Mesenchymal stem cell (in vitro differentiated cells and primary cell): ENCODE measurements at regions not wholly inside any gene's neighbourhood (a gene's known extent, or its start where the extent isn't known, plus 50 kb on each side); places are given as distances from the start of the nearest gene placed in this dataset.

Source experiments
- DNase-seq: peaks from one replicate; pipeline ENCODE4 v3.0.0-alpha.2; 2013
- H2AFZ ChIP-seq: one replicate; pipeline ENCODE4 v1.6.1; 2013; ENCODE audit warnings: low read depth, mild to moderate bottlenecking, control low read depth, inconsistent platforms, low read length, moderate library complexity
- H2AK5ac ChIP-seq: 2 replicates; pipeline ENCODE4 v1.6.1; 2013; ENCODE audit warnings: low read length, moderate library complexity, mild to moderate bottlenecking, inconsistent platforms; ENCODE audit not compliant: severe bottlenecking
- H2BK120ac ChIP-seq: one replicate; pipeline ENCODE4 v1.6.1; 2013; ENCODE audit warnings: low read depth, mild to moderate bottlenecking, inconsistent platforms, low read length, moderate library complexity
- H2BK12ac ChIP-seq, 2 experiments: one replicate each; pipeline ENCODE4 v1.6.1; 2013; ENCODE audit warnings: inconsistent platforms in 2 of 2, low read length in 2 of 2, mild to moderate bottlenecking in 2 of 2, moderate library complexity in 2 of 2, control low read depth in 1 of 2
- H2BK15ac ChIP-seq: one replicate; pipeline ENCODE4 v1.6.1; 2013; ENCODE audit warnings: mild to moderate bottlenecking, low read depth, inconsistent platforms; ENCODE audit not compliant: poor library complexity, severe bottlenecking
- H2BK5ac ChIP-seq: 2 replicates; pipeline ENCODE4 v1.6.1; 2013; ENCODE audit warnings: low read depth, mild to moderate bottlenecking, low read length, control low read depth, inconsistent platforms; ENCODE audit not compliant: poor library complexity, severe bottlenecking
- H3K14ac ChIP-seq, 2 experiments: one replicate each; pipeline ENCODE4 v1.6.1; 2013; ENCODE audit warnings: inconsistent platforms in 2 of 2, low read length in 2 of 2, control low read depth in 1 of 2, mild to moderate bottlenecking in 1 of 2, moderate library complexity in 1 of 2
- H3K18ac ChIP-seq, 2 experiments: one replicate each; pipeline ENCODE4 v1.6.1; 2013; ENCODE audit warnings: inconsistent platforms in 2 of 2, low read length in 2 of 2, control low read depth in 1 of 2, low read depth in 1 of 2, mild to moderate bottlenecking in 1 of 2
- H3K23ac ChIP-seq, 2 experiments: one replicate each; pipeline ENCODE4 v1.6.1; 2013; ENCODE audit warnings: inconsistent platforms in 2 of 2, low read length in 2 of 2, mild to moderate bottlenecking in 2 of 2, moderate library complexity in 2 of 2, control low read depth in 1 of 2
- H3K27ac ChIP-seq: 2 replicates; pipeline ENCODE4 v1.5.1; 2013; ENCODE audit warnings: mild to moderate bottlenecking, moderate library complexity, low read length, control low read depth, inconsistent platforms; ENCODE audit not compliant: poor library complexity, severe bottlenecking
- H3K27me3 ChIP-seq, 2 experiments: 2 replicates each; pipeline versions ENCODE4 v1.6.1 to v1.7.0; 2013; ENCODE audit warnings: low read length in 2 of 2, mild to moderate bottlenecking in 2 of 2, moderate library complexity in 2 of 2, control low read depth in 1 of 2, inconsistent platforms in 1 of 2; ENCODE audit not compliant: control insufficient read depth in 1 of 2, insufficient read depth in 1 of 2
- H3K36me3 ChIP-seq, 2 experiments: 2 replicates each; pipeline versions ENCODE4 v1.6.1 to v1.7.0; 2013; ENCODE audit warnings: low read length in 2 of 2, control low read depth in 1 of 2, inconsistent platforms in 1 of 2, low read depth in 1 of 2, mild to moderate bottlenecking in 1 of 2; ENCODE audit not compliant: insufficient read depth in 2 of 2, control insufficient read depth in 1 of 2
- H3K4ac ChIP-seq, 2 experiments: one replicate each; pipeline ENCODE4 v1.6.1; 2013; ENCODE audit warnings: inconsistent platforms in 2 of 2, low read length in 2 of 2, mild to moderate bottlenecking in 2 of 2, moderate library complexity in 2 of 2, control low read depth in 1 of 2, low read depth in 1 of 2
- H3K4me1 ChIP-seq: 2 replicates; pipeline ENCODE4 v1.6.1; 2013; ENCODE audit warnings: low read depth, low read length, control low read depth; ENCODE audit not compliant: control insufficient read depth, insufficient read depth
- H3K4me2 ChIP-seq: 2 replicates; pipeline ENCODE4 v1.6.1; 2013; ENCODE audit warnings: low read length, mild to moderate bottlenecking, inconsistent platforms; ENCODE audit not compliant: poor library complexity, severe bottlenecking
- H3K4me3 ChIP-seq, 2 experiments: 2 replicates each; pipeline versions ENCODE4 v1.5.1 to v1.7.0; 2013; ENCODE audit warnings: low read length in 2 of 2, mild to moderate bottlenecking in 2 of 2, control low read depth in 1 of 2, low read depth in 1 of 2; ENCODE audit not compliant: insufficient read depth in 1 of 2
- H3K79me1 ChIP-seq: replicated peaks from 2 replicates; pipeline ENCODE4 v1.6.1; 2013; ENCODE audit warnings: mild to moderate bottlenecking, control low read depth, low read length, inconsistent platforms; ENCODE audit not compliant: poor library complexity, severe bottlenecking
- H3K9ac ChIP-seq: 2 replicates; pipeline ENCODE4 v1.7.0; 2013; ENCODE audit warnings: mild to moderate bottlenecking, low read length, moderate library complexity
- H3K9me3 ChIP-seq: 2 replicates; pipeline ENCODE4 v1.7.0; 2013; ENCODE audit warnings: mild to moderate bottlenecking, low read length; ENCODE audit not compliant: control insufficient read depth
- H4K8ac ChIP-seq: one replicate; pipeline ENCODE4 v1.6.1; 2013; ENCODE audit warnings: inconsistent platforms, mild to moderate bottlenecking, low read length, moderate library complexity
- H4K91ac ChIP-seq: one replicate; pipeline ENCODE4 v1.6.1; 2013; ENCODE audit warnings: mild to moderate bottlenecking, low read length, inconsistent platforms
- WGBS: methylation state at CpG from one replicate; pipeline ENCODE4 v1.1.7; 2013; ENCODE audit warnings: mixed read lengths; 5-methylcytosine and 5-hydroxymethylcytosine counted together

DNA sequence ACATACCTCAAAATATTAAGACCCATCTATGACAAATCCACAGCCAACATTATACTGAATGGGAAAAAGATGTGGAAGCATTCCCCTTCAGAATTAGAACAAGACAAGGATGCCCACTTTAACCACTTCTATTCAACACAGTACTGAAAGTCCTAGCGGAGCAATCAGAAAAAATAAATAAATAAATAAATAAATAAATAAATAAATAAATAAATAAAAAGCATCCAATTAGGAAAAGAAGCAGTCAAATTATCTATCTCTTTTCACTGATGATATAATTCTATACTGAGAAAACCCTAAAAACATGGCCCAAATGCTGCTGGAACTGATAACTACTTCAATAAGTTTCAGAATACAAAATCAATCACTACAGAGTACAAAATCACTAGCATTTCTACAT, 67.5 kb downstream of the PRR32 start:
- Histone ChIP-seq H2BK15ac (no peak overlapping the region), H4K8ac (no peak overlapping the region), H3K36me3 (no peaks in the 10 kb centered on the region), H3K27me3 (no peaks in the 10 kb centered on the region), H2AFZ (no peak overlapping the region), H3K18ac (no peak overlapping the region), H2AK5ac (no peak overlapping the region), H3K27ac (no peak overlapping the region), H3K23ac (no peak overlapping the region), H2BK12ac (no peak overlapping the region), H3K79me1 (no peaks in the 10 kb centered on the region), H2BK5ac (no peak overlapping the region), H3K4ac (no peak overlapping the region), H4K91ac (no peak overlapping the region), H3K9me3 (peaks cover 16% of the 10 kb centered on the region), H3K4me1 (no peaks in the 10 kb centered on the region), H3K9ac (no peak overlapping the region), H3K4me3 (no peak overlapping the region), H3K4me2 (no peak overlapping the region), H2BK120ac (no peak overlapping the region), H3K14ac (no peak overlapping the region)
- WGBS, result no CpG with 5 or more reads among the region's 1 CpG
- DNase-seq, result no peak

DNA sequence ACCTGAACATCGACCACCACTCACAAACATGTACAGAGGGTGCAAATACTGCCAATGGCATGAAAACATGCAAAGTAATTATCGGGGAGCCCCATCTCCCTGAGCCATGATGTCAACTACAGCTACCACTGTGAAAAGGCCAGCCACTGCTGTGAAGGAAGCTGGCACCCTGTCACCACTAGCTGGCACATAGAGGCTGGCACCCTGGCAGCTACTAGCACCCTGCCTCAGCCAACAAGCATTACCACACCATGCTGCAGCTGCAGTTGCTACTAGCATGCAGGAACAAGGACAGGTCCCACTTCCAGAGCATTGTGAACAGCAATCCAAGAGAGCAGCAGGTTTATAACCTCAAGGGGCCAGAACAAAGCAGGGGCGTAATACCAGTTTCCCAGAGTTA, 81.4 kb downstream of the PRR32 start:
- no peak overlapping the region for H3K27ac ChIP-seq
- no peak overlapping the region for H3K14ac ChIP-seq
- H3K18ac ChIP-seq, result no peak overlapping the region
- no peak overlapping the region for H3K23ac ChIP-seq
- no peak overlapping the region for H2BK15ac ChIP-seq
- no peaks in the 10 kb centered on the region for H3K79me1 ChIP-seq
- H3K4me2 ChIP-seq, result no peak overlapping the region
- no peaks in the 10 kb centered on the region for H3K4me1 ChIP-seq
- H3K4ac ChIP-seq, result no peak overlapping the region
- H2AK5ac ChIP-seq, result no peak overlapping the region
- no peak for DNase-seq
- no peaks in the 10 kb centered on the region for H3K36me3 ChIP-seq
- no peak overlapping the region for H2BK12ac ChIP-seq
- H3K4me3 ChIP-seq, result no peak overlapping the region
- no peak overlapping the region for H2AFZ ChIP-seq
- H4K8ac ChIP-seq, result no peak overlapping the region
- H3K9me3 ChIP-seq, result peaks cover 3% of the 10 kb centered on the region
- H2BK120ac ChIP-seq, result no peak overlapping the region
- 69% methylated on average over 3 of the region's 3 CpGs for WGBS
- no peak overlapping the region for H2BK5ac ChIP-seq
- no peaks in the 10 kb centered on the region for H3K27me3 ChIP-seq
- no peak overlapping the region for H3K9ac ChIP-seq
- no peak overlapping the region for H4K91ac ChIP-seq

DNA sequence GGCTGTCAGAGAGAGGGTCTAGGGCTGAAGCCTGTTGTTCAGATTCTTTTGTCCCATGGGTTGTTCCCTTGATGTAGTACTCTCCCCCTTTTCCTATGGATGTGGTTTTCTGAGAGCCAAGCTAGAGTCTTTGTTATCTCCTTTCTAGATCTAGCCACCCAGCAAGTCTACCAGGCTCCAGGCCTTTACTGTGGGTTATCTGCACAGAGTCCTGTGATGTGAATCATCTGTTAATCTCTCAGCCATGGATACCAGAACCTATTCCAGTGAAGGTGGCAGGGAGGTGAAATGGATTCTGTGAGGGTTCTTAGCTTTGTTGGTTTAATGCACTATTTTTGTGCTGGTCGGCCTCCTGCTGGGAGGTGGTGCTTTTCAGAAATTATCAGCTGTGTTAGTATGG, 109.5 kb downstream of the PRR32 start:
- 93% methylated on average over 1 of the region's 1 CpG for WGBS
- H3K36me3 ChIP-seq, result no peaks in the 10 kb centered on the region

DNA sequence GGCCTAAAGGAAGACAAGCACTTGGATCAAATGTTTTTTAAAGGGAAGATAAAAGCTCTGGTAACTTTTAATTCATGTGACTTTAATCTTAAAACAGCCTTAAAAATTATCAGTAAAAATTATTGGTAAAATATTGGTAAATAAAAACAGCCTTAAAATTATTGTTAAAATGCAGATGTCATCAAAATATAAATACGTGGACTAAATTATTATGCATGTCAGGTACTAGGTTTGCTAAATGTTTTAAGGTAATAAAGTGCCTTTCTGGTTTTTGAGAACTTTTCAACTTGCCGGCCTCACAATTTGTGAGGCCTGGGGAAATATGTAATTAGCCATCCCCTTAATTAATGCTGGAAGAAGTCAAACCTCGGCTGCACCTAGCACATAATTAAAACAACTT, 147.7 kb downstream of the PRR32 start:
- H2BK15ac ChIP-seq, result no peak overlapping the region
- no peak overlapping the region for H2BK5ac ChIP-seq
- no peak overlapping the region for H3K27ac ChIP-seq
- no peak overlapping the region for H4K91ac ChIP-seq
- no peak overlapping the region for H3K14ac ChIP-seq
- H3K23ac ChIP-seq, result no peak overlapping the region
- peaks cover 34% of the 10 kb centered on the region for H3K9me3 ChIP-seq
- no peaks in the 10 kb centered on the region for H3K4me1 ChIP-seq
- no peak overlapping the region for H2AFZ ChIP-seq
- no peak overlapping the region for H3K4ac ChIP-seq
- H3K9ac ChIP-seq, result no peak overlapping the region
- H3K4me3 ChIP-seq, result no peak overlapping the region
- no peak overlapping the region for H2BK12ac ChIP-seq
- H3K4me2 ChIP-seq, result no peak overlapping the region
- WGBS, result no CpG with 5 or more reads among the region's 3 CpGs
- H2AK5ac ChIP-seq, result no peak overlapping the region
- no peak overlapping the region for H4K8ac ChIP-seq
- H2BK120ac ChIP-seq, result no peak overlapping the region
- no peaks in the 10 kb centered on the region for H3K36me3 ChIP-seq
- H3K27me3 ChIP-seq, result no peaks in the 10 kb centered on the region
- no peak for DNase-seq
- no peaks in the 10 kb centered on the region for H3K79me1 ChIP-seq
- no peak overlapping the region for H3K18ac ChIP-seq

More for the DNA sequence above, 109.5 kb downstream of the PRR32 start:
- no peak overlapping the region for H2BK5ac ChIP-seq
- H2AFZ ChIP-seq, result no peak overlapping the region
- no peak for DNase-seq
- peaks cover 16% of the 10 kb centered on the region for H3K9me3 ChIP-seq
- H3K4ac ChIP-seq, result no peak overlapping the region
- no peaks in the 10 kb centered on the region for H3K79me1 ChIP-seq
- no peak overlapping the region for H3K9ac ChIP-seq
- H2BK12ac ChIP-seq, result no peak overlapping the region
- H3K4me1 ChIP-seq, result no peaks in the 10 kb centered on the region
- H4K91ac ChIP-seq, result no peak overlapping the region
- H3K4me3 ChIP-seq, result no peak overlapping the region
- no peak overlapping the region for H3K18ac ChIP-seq
- no peak overlapping the region for H2AK5ac ChIP-seq
- H3K14ac ChIP-seq, result no peak overlapping the region
- H3K23ac ChIP-seq, result no peak overlapping the region
- H4K8ac ChIP-seq, result no peak overlapping the region
- no peak overlapping the region for H3K4me2 ChIP-seq
- no peaks in the 10 kb centered on the region for H3K27me3 ChIP-seq
- H3K27ac ChIP-seq, result no peak overlapping the region
- no peak overlapping the region for H2BK15ac ChIP-seq
- H2BK120ac ChIP-seq, result no peak overlapping the region
